Fibroblast of gingiva (primary cell): ENCODE measurements at regions not wholly inside any gene's neighbourhood (a gene's known extent, or its start where the extent isn't known, plus 50 kb on each side); places are given as distances from the start of the nearest gene placed in this dataset.
"Not testable (repeated sequence)": the region's sequence is repeated elsewhere in the genome, so short reads cannot be mapped to it uniquely, and the experiment has no call there.

ENCODE experiments used
- DNase-seq: peaks from one replicate; pipeline ENCODE4 v3.0.0-alpha.2; 2011; ENCODE audit warnings: low read depth

GRCh38 chr2:48190230-48190629 is 124.3 kb upstream of the FOXN2 start:
- no peak for DNase-seq

DNA sequence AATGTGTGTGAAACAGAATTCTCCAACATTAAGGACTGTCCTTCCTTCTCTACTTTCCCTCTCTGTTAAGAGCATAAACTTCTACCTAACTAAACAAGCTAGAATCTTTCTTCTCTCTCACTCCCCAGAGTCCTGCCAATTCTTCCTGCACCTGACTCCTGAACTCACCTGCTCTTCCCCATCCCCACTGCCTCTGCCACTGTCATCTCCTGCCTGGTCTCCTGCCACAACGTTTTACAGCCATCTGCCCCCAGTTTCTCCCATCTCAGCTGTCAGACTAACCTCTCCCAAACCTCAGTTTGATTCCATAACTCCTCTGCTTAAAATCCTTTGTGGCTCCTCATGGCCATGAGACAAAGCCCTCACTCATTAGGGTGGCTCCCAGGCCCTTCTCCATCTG is 119.8 kb upstream of the FOXN2 start:
- no peak for DNase-seq

DNA sequence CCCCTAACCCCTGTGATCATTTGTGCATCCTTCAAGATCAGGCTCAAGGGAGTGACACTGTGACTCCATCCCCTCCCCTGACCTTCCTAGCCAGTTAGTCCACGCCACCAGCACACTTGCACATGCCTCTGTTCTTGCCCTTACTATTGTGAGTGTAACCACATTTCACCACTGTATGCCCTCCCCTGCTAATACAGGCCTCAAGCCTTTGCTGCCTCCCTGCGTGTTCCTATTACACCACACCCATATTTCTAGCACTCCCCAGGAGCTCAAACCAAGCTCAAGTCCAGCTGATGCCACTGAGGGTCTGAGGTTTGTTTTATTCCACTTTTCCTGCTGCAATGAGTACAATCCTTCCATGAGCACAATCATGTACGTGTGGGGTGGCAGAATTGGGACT is 119.3 kb upstream of the FOXN2 start:
- no peak for DNase-seq

DNA sequence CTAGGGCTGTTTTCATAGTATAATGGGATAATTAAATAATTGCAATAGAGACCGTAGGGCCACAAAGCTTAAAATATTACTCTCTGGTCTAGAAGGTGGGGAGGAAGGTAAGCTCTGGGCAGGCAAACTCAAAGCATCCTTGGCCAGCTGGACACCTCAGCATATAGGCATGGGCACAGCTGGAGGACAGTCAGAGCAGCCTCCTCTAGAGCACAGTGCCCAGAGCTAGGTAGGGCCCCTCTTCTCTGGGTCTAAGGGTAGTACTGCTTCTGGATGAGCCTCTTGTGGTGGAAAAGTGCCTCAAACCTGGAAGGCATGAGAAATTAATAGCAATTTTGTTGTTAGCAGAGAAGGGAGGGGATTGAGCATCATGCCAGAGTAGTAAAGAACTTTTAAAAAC is 116.9 kb upstream of the FOXN2 start:
- no peak for DNase-seq

DNA sequence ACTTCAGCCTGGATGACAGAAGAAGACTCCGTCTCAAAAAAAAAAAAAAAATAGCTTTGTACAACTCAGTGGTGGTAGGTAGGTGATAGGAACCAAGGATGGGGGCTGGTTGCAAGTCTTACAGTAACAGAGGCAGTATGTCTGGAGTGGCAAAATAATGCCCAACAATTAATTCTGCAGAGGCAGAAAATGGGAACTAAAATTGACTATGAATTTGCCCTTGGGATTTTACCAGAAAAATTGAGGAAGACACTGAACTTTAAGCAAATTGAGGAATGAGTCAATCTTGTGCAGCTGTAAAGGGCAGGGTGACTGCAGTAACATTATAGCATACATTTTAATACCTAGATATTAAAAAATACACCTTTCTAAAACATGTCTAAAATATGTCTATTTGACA is 116.1 kb upstream of the FOXN2 start:
- no peak for DNase-seq

DNA sequence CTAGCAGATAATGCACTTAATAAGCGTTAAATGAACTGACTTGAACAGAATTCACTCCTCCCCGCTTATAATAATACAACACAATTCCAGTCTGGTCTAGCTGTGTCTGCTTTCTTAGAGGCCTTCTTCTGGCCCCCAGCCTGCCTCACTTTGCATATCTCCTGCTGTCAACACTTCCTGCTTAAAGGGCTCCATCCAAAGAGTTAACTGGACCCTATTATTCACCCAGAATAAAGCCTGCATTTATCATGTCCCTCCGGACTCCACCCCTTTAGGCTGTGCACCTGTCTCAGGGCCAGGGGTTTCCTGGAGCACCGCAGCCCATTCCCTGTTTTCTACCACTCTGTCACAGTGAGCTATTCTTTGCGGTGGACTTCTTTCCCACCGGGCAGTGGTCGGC is 115.4 kb upstream of the FOXN2 start:
- no peak for DNase-seq

- no peak for DNase-seq
Measured at GRCh38 chr2:48200620-48201293, 113.7 kb upstream of the FOXN2 start.

DNA sequence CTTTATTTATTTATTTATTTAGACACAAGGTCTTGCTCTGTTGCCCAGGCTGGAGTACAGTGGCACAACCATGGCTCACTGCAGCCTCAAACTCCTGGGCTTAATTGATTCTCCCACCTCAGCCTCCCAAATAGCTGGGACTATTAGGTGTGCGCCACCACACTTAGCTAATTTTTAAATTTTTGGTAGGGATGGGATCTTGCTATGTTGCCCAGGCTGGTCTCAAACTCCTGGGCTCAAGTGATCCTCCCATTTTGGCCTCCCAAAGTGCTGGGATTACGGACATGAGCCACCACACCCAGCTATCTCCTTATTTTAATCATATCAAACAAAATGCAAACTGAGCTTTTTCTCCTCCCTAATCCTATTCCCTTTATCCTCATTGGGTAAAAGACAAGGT is 113.0 kb upstream of the FOXN2 start:
- not testable (repeated sequence) for DNase-seq

DNA sequence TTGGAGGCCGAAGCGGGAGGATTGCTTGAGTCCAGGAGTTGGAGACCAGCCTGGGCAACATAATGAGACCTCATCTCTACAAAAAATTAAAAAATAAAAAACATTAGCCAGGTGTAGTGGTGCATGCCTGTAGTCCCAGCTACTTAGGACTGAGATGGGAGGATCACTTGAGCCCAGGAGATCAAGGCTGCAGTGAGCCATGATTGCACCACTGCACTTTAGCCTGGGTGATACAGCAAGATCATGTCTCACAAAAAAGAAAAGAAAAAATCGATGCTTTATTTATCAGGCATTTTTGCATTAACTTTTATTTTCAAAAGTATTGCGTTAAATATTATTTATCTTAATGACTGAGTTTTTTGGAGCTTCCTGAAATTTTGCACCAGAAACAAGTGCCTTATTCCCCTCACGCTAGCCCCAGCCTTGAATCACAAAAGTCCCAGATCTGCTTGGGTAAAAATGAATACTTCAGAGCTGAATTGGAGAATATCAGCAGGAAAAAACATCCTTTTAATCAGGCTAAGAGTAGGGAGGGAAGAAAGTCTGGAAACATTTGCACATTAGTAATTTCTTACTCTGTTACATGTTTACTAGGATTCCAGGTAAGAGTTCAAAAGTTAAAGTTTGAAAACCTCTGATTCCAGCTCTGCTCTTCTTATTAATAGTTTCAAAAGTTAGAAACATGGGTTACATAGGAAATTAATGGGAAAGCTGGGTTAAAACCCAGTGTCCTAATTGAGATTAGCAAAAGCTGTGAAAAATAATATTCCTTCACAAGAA is 111.4 kb upstream of the FOXN2 start:
- no peak for DNase-seq

DNA sequence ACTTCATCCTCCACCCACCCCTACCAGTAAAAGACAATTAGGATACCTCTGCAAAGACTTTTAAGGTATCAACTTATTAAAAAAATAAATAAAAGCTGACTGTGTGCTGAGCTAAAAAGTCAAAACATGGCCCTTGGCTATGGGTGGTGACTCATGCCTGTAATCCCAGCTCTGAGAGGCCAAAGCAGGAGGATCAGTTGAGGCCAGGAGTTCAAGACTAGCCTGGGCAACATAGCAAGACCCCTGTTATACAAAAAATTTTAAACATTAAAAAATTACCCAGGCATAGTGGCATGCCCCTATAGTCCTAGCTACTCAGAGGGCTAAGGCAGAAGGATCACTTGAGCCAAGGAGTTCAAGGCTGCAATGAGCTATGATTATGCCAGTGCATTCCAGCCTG is 110.8 kb upstream of the FOXN2 start:
- no peak for DNase-seq

DNA sequence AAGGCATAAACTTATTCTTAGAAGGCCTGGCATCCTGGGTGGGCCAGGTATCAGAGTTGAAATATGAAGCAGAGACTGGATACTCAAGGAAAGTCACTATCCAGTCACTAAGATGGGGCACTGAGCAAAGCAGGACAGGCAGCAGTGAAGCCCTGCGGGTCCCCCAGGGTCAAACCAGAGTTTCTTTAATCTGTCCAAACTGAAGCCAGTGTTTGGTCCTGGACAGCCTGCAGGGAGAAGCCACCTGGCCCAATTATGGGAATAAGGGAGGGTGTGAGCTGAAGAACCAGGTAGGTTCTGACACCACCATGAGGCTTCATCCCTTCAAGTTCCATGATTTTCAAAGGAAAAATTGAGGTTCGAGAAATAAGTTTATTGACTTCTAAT is 109.7 kb upstream of the FOXN2 start:
- DNase-seq, result no peak

DNA sequence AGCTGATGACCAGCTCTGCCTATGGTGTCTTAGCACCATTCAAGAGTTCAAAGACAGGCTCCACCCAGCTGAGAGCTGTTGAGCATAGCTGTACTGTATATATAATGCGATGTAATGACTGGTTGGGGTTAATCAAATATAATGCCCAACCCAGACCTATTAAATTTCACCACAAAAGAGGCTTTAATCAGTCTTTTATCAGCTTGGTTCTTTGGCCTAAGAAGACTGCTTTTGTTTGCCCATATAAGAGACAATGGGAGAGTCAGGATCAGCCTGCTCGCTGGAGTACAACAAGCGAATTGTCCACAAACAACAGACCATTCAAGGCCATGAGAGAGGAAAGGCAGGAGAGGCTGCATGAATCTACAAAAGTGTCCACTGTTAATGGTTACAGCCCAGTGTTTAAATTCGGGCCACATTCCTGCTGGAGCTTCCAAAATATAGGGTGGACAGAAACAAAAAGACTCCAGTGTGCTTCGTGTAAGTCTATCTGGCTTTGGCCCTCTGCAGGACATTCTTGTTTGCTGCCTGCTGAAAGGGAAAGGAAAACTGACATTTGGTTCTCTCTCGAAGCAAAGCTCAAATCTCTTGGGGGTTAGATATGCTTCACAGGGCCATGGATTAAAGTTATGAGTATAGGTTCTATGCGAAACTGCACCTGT is 109.2 kb upstream of the FOXN2 start:
- DNase-seq, result no peak

GRCh38 chr2:48206056-48206656 is 108.3 kb upstream of the FOXN2 start:
- DNase-seq, result not testable (repeated sequence)

DNA sequence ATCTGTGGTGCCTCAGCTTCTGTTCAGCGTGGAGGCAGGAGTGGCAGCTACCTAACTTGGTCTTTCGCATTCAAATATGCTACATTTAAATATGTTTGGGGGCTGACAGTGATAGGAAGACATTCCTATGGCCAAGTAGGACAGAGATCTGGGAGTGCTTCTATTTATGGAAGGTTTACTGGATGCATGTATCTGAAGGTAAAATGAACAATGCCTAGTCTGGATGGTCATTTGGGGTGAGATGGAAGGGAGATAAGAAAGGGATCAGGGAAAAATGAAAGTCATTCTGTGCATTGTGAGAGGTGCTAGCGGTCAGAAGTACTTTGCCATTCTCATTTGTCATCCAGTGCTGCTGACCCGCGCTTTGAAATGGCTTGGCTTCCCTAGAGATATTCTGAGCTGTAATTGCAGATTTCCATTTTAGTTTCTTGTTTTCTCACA is 107.3 kb upstream of the FOXN2 start:
- DNase-seq, result no peak

GRCh38 chr2:48207851-48208250 is 106.6 kb upstream of the FOXN2 start:
- DNase-seq, result no peak

DNA sequence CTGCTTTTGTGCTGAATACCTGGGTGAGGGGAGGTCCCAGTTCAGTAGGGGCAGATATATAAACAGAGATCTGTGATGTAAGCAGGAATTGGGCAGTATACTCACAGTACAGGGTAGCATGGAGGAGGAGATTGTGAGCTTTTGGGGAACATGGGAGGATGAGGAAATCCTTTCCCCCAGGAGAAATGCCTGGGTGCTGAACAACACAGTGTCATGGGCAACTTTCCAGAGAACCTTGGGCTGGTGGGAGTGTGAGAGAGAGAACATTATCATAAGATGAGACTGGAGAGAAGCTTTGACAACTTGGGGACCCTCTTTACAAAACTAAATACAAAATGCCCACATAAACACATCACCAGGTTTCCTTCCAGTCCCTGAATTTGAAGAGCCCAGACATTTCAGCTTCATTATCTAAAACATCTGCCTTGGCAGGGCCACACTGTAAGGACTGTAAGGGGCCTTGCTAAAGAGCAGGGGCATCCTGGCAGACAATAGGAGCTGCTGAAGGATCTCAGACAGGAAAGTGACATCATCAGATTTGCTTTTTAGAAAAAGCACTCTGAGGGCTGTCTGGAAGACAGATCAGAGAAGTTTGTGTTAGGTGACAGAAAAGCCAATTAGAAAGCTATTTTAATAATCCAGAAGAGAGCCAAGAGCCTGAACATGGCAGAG is 105.1 kb upstream of the FOXN2 start:
- DNase-seq, result peak; percentile 47

GRCh38 chr2:48210189-48210588 is 104.3 kb upstream of the FOXN2 start:
- no peak for DNase-seq

GRCh38 chr2:48213646-48214045 is 100.8 kb upstream of the FOXN2 start:
- DNase-seq, result no peak

GRCh38 chr2:48218169-48218568 is 96.3 kb upstream of the FOXN2 start:
- no peak for DNase-seq

DNA sequence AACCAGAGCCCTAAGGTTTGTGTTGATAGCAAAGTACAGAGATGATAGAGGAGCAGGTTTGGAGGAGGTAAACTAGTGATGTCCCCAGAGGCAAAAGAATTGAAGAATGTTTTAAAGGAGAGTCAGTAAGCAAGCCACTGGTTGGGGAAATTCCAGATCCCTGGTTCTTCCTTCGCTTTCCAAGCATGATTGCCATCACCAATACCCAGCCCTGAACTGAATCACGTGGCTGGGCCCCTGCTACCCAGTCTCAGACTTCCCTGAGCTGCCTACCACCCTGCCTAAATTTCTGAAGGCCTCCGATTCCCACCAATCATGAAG is 95.3 kb upstream of the FOXN2 start:
- no peak for DNase-seq

GRCh38 chr2:48219555-48220436 is 94.7 kb upstream of the FOXN2 start:
- no peak for DNase-seq
